GM23338 (cell line): ENCODE measurements at regions not wholly inside any gene's neighbourhood (a gene's known extent, or its start where the extent isn't known, plus 50 kb on each side); places are given as distances from the start of the nearest gene placed in this dataset.
A peak's percentile ranks its signal among the peaks of the same experiment; 100 is the strongest.

Source experiments
- ATAC-seq: fragments of 200-7000 bp; cut with Tn5 transposase; 3 replicates; pipeline ENCODE4 v1.9.1; 2020
- DNase-seq: peaks from one replicate; pipeline ENCODE4 v3.0.0-alpha.2; 2015; ENCODE audit warnings: low spot score
- H2AFZ ChIP-seq: fragments of 200-600 bp; sonication (generic); 2 replicates; pipeline ENCODE4 v1.8.0; 2016; ENCODE audit warnings: antibody characterized with exemption, mild to moderate bottlenecking, moderate library complexity
- H3F3A ChIP-seq: fragments of 200-600 bp; sonication (generic); replicated peaks from 2 replicates; pipeline ENCODE4 v1.8.0; 2017; ENCODE audit warnings: antibody characterized with exemption, mixed run types, low read depth
- H3K27ac ChIP-seq: fragments of 200-600 bp; sonication (generic); 2 replicates; pipeline ENCODE4 v1.6.1; 2016; ENCODE audit warnings: low read depth
- H3K27me3 ChIP-seq: fragments of 200-600 bp; sonication (generic); 2 replicates; pipeline ENCODE4 v1.8.0; 2016; ENCODE audit warnings: mild to moderate bottlenecking, mixed run types, moderate library complexity; ENCODE audit not compliant: insufficient read depth
- H3K36me3 ChIP-seq: fragments of 200-600 bp; sonication (generic); 2 replicates; pipeline ENCODE4 v1.8.0; 2016; ENCODE audit warnings: mild to moderate bottlenecking; ENCODE audit not compliant: insufficient read depth
- H3K4me1 ChIP-seq: fragments of 200-600 bp; sonication (generic); 2 replicates; pipeline ENCODE4 v1.8.0; 2016; ENCODE audit warnings: mild to moderate bottlenecking, moderate library complexity; ENCODE audit not compliant: insufficient read depth
- H3K4me2 ChIP-seq: fragments of 200-600 bp; sonication (generic); 2 replicates; pipeline ENCODE4 v1.7.1; 2017; ENCODE audit warnings: mixed run types
- H3K4me3 ChIP-seq: fragments of 200-600 bp; sonication (generic); 2 replicates; pipeline ENCODE4 v1.6.1; 2016; ENCODE audit warnings: mixed run types
- H3K79me2 ChIP-seq: fragments of 200-600 bp; sonication (generic); replicated peaks from 2 replicates; pipeline ENCODE4 v1.8.0; 2017; ENCODE audit warnings: mild to moderate bottlenecking; ENCODE audit not compliant: insufficient read depth
- H3K9me2 ChIP-seq: fragments of 200-600 bp; sonication (generic); 2 replicates; pipeline ENCODE4 v1.8.0; 2017; ENCODE audit not compliant: insufficient read depth
- H4K20me1 ChIP-seq: fragments of 200-600 bp; sonication (generic); replicated peaks from 2 replicates; pipeline ENCODE4 v1.8.0; 2017; ENCODE audit warnings: mild to moderate bottlenecking; ENCODE audit not compliant: insufficient read depth
- H3K27ac Mint-ChIP-seq: 2 replicates; pipeline ENCODE4 v1.8.0; 2020; ENCODE audit warnings: inconsistent platforms, mild to moderate bottlenecking, moderate library complexity, mixed read lengths
- H3K27me3 Mint-ChIP-seq: 3 replicates; pipeline ENCODE4 v1.8.0; 2022; ENCODE audit warnings: low read depth, mild to moderate bottlenecking, moderate library complexity, mixed read lengths, inconsistent platforms; ENCODE audit not compliant: insufficient read depth, poor library complexity
- H3K36me3 Mint-ChIP-seq: 3 replicates; pipeline ENCODE4 v1.8.0; 2021; ENCODE audit warnings: low read depth, mild to moderate bottlenecking, inconsistent platforms, moderate library complexity, mixed read lengths
- H3K4me1 Mint-ChIP-seq: 3 replicates; pipeline ENCODE4 v1.8.0; 2020; ENCODE audit warnings: mild to moderate bottlenecking, inconsistent platforms, mixed read lengths
- H3K4me3 Mint-ChIP-seq: 3 replicates; pipeline ENCODE4 v1.8.0; 2021; ENCODE audit warnings: moderate library complexity, mild to moderate bottlenecking, inconsistent platforms, mixed read lengths
- H3K9me3 Mint-ChIP-seq: 3 replicates; pipeline ENCODE4 v1.8.0; 2020; ENCODE audit warnings: moderate library complexity, mild to moderate bottlenecking, inconsistent platforms, mixed read lengths
- CREB1 ChIP-seq: fragments of 250-450 bp; sonication (Bioruptor Pico); IDR thresholded peaks from 2 replicates; pipeline ENCODE4 v1.5.0; 2020; ENCODE audit warnings: low read depth, mild to moderate bottlenecking, moderate library complexity
- CTCF ChIP-seq, 2 experiments: fragments of 200-600 bp in 1 of 2; sonication (generic) in 1 of 2; conservative IDR thresholded peaks; 2 replicates each; pipeline versions ENCODE4 v1.5.1 to v1.6.1; 2016 to 2017; ENCODE audit warnings: antibody characterized with exemption in 2 of 2, low read depth in 2 of 2, mild to moderate bottlenecking in 2 of 2, moderate library complexity in 1 of 2
- ETS1 ChIP-seq: IDR thresholded peaks from 2 replicates; pipeline ENCODE4 v1.6.1; 2016; ENCODE audit warnings: antibody characterized with exemption
- EZH2 ChIP-seq: fragments of 200-600 bp; sonication (generic); IDR thresholded peaks from one replicate; pipeline ENCODE4 v1.8.0; 2017; ENCODE audit warnings: antibody characterized with exemption, mild to moderate bottlenecking, low read depth; ENCODE audit not compliant: unreplicated experiment
- EZH2phosphoT487 ChIP-seq: fragments of 200-600 bp; sonication (generic); IDR thresholded peaks from one replicate; pipeline ENCODE4 v1.8.1; 2018; ENCODE audit warnings: antibody characterized with exemption; ENCODE audit not compliant: unreplicated experiment
- JUNB ChIP-seq: IDR thresholded peaks from one replicate; pipeline ENCODE4 v1.6.1; 2016; ENCODE audit warnings: antibody characterized with exemption; ENCODE audit not compliant: unreplicated experiment
- POLR2AphosphoS5 ChIP-seq: IDR thresholded peaks from 2 replicates; pipeline ENCODE4 v1.6.1; 2016; ENCODE audit warnings: antibody characterized with exemption, low read depth
- STAT1 ChIP-seq: IDR thresholded peaks from one replicate; pipeline ENCODE4 v1.6.1; 2016; ENCODE audit warnings: antibody characterized with exemption; ENCODE audit not compliant: unreplicated experiment
- ZNF114 ChIP-seq: fragments of 250-450 bp; sonication (Bioruptor Pico); IDR thresholded peaks from 2 replicates; pipeline ENCODE4 v1.5.0; 2020; ENCODE audit warnings: mild to moderate bottlenecking, moderate library complexity
- ZNF331 ChIP-seq: fragments of 250-450 bp; sonication (Bioruptor Pico); IDR thresholded peaks from 2 replicates; pipeline ENCODE4 v1.5.0; 2020; ENCODE audit warnings: low read depth, mild to moderate bottlenecking, moderate library complexity

GRCh38 chr1:221122501-221122900, 243.3 kb downstream of the HLX start (continued):
- TF ChIP-seq EZH2: no peak
- no peak for TF ChIP-seq ETS1

GRCh38 chr1:221125976-221126375, 246.7 kb downstream of the HLX start:
- ATAC-seq (no peak), DNase-seq (no peak)
- Histone ChIP-seq H2AFZ (no peak overlapping the region), H3K27me3 (no peaks in the 10 kb centered on the region), H3K4me1 (no peaks in the 10 kb centered on the region), H3F3A (no peaks in the 10 kb centered on the region), H4K20me1 (no peaks in the 10 kb centered on the region), H3K79me2 (no peaks in the 10 kb centered on the region), H3K4me2 (no peak overlapping the region), H3K27ac (no peak overlapping the region), H3K9me2 (no peaks in the 10 kb centered on the region; the same call in 1 of the 2 replicates), H3K36me3 (no peaks in the 10 kb centered on the region), H3K4me3 (no peak overlapping the region)
- Mint-ChIP-seq H3K27me3 (peaks cover 4% of the 10 kb centered on the region), H3K27ac (no peak overlapping the region), H3K9me3 (peaks cover 2% of the 10 kb centered on the region; the same call in 2 of the 3 replicates), H3K4me1 (no peaks in the 10 kb centered on the region), H3K36me3 (no peaks in the 10 kb centered on the region), H3K4me3 (no peak overlapping the region)
- TF ChIP-seq POLR2AphosphoS5 (no peak), JUNB (no peak), CREB1 (CRISPR knock-in tag) (no peak), ZNF331 (CRISPR knock-in tag) (no peak), EZH2phosphoT487 (no peak), EZH2 (no peak)

- Histone ChIP-seq H3K4me1 (no peaks in the 10 kb centered on the region), H2AFZ (0 out of 2 replicates have a peak overlapping the region, but pooled peaks have one; percentile 38), H3K27ac (no peak overlapping the region), H3K36me3 (no peaks in the 10 kb centered on the region), H3K79me2 (no peaks in the 10 kb centered on the region), H3K27me3 (no peaks in the 10 kb centered on the region), H3K9me2 (no peaks in the 10 kb centered on the region), H3F3A (no peaks in the 10 kb centered on the region), H3K4me2 (no peak overlapping the region), H4K20me1 (no peaks in the 10 kb centered on the region), H3K4me3 (no peak overlapping the region)
- Mint-ChIP-seq H3K4me3 (no peak overlapping the region), H3K27me3 (no peaks in the 10 kb centered on the region), H3K9me3 (no peaks in the 10 kb centered on the region; the same call in 2 of the 3 replicates), H3K36me3 (no peaks in the 10 kb centered on the region), H3K4me1 (peaks cover 4% of the 10 kb centered on the region; the same call in 2 of the 3 replicates), H3K27ac (no peak overlapping the region)
- no peak for DNase-seq
- TF ChIP-seq CREB1 (CRISPR knock-in tag) (no peak), STAT1 (no peak), ZNF331 (CRISPR knock-in tag) (no peak), CTCF (conservative IDR thresholded peaks at IDR 0.05; ENCODE audit: low read depth in 2 of 2) (no peak), ZNF114 (no peak)
- no peak for ATAC-seq
These were observed 258.4 kb downstream of the HLX start for GRCh38 chr1:221137666-221138065.
